ENCODE measurements at regions not wholly inside any gene's neighbourhood (a gene's known extent, or its start where the extent isn't known, plus 50 kb on each side); places are given as distances from the start of the nearest gene placed in this dataset.

DNA sequence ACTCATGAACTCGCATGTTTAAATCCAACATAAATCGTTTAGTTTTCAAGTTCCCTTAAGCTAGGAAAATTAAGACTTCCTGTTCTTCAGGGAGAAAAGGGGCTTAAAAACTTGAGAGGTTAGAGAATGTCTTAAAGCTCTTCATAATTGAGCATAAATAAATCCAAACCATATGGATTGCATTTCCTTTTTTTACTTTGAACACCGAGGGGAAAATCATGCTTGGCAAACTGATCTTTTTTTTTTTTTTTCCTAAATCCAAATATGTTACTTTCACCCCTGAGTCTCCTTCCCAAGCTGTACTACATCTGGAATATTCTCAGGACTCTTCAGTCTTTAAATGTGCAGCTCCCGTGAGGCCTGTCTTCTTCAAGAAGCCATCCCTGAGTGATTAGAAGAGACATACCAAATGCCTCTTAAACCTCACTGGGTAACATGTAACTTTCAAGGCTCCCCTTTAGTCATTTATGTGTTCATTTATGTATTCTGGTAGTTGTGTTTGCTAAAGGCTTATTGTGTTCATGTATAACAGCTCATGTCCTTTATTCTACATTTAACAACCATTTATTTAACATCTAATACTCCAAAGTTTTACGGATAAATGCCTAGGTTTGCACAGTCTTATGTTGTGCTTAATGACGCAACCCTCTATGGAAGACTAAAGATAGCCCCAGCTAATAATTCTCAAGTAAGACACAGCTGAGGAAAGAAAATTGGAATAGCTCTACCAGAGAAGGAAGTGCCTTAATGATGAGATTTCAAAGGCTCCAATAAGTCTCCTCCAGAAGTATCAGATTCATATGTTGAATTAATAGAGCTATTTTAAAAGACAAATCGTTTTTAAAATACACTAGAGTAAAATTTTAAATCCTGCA, 107.0 kb downstream of the AGTR2 start:
- Histone ChIP-seq H3K4me2 (ENCODE audit: insufficient read depth, low read length) (no peak overlapping the region), H2AFZ (ENCODE audit: low read depth, low read length) (no peak overlapping the region), H3K9me3 (replicated peaks; ENCODE audit: control insufficient read depth, insufficient read depth, low read length) (no peaks in the 10 kb centered on the region), H3K36me3 (ENCODE audit: control insufficient read depth in 2 of 2, extremely low read depth in 1 of 2, insufficient read depth in 2 of 2, low read length in 2 of 2) (no peaks in the 10 kb centered on the region), H3K27ac (ENCODE audit: insufficient read depth, low read depth, low read length) (no peak overlapping the region), H3K27me3 (ENCODE audit: control insufficient read depth in 2 of 2, insufficient read depth in 2 of 2, low read length in 2 of 2) (no peaks in the 10 kb centered on the region), H3K9ac (replicated peaks; ENCODE audit: extremely low read depth, insufficient read depth, low read length) (no peak overlapping the region), H4K20me1 (replicated peaks; ENCODE audit: control insufficient read depth, extremely low read depth, insufficient read depth, low read length) (no peaks in the 10 kb centered on the region), H3K9me1 (replicated peaks; ENCODE audit: control insufficient read depth, extremely low read depth, insufficient read depth, low read length) (no peaks in the 10 kb centered on the region), H3K4me1 (ENCODE audit: control insufficient read depth, extremely low read depth, insufficient read depth, low read length) (no peaks in the 10 kb centered on the region), H3K4me3 (replicated peaks in 1 of 3; ENCODE audit: insufficient read depth in 1 of 3, low read depth in 1 of 3, low read length in 3 of 3) (no peak overlapping the region), H3K79me2 (ENCODE audit: control insufficient read depth, insufficient read depth, low read length) (no peaks in the 10 kb centered on the region)
- DNase-seq (ENCODE audit: low read depth, low spot score): no peak
- dilution Hi-C loops (cut with MboI; ENCODE audit: extremely low pct_ligation_motif_present, low sequenced_read_pairs) (no loop called here), intact Hi-C loops (cut with micrococcal nuclease) (no loop called here)
- ChIA-PET CTCF (no interaction called here), POLR2A (no interaction called here)
- TF ChIP-seq JUN (IDR thresholded peaks at IDR 0.05; ENCODE audit: borderline replicate concordance, insufficient read depth, insufficient read length, low read depth) (no peak), FOS (IDR thresholded peaks at IDR 0.05; ENCODE audit: borderline replicate concordance, insufficient read depth, low read length) (no peak), MYC (IDR thresholded peaks at IDR 0.05; ENCODE audit: low read depth, low read length) (no peak), EZH2 (IDR thresholded peaks at IDR 0.05; ENCODE audit: borderline replicate concordance, low read depth, low read length, severe bottlenecking) (no peak), POLR2A (IDR thresholded peaks at IDR 0.05; ENCODE audit: low read depth, low read length) (no peak), POLR2AphosphoS5 (IDR thresholded peaks at IDR 0.05; ENCODE audit: insufficient read depth, low read depth, low read length) (no peak), GATA2 (IDR thresholded peaks at IDR 0.05; ENCODE audit: insufficient read depth, insufficient read length, low read depth, low read length) (no peak)
- TF ChIP-seq, protein P1, sequence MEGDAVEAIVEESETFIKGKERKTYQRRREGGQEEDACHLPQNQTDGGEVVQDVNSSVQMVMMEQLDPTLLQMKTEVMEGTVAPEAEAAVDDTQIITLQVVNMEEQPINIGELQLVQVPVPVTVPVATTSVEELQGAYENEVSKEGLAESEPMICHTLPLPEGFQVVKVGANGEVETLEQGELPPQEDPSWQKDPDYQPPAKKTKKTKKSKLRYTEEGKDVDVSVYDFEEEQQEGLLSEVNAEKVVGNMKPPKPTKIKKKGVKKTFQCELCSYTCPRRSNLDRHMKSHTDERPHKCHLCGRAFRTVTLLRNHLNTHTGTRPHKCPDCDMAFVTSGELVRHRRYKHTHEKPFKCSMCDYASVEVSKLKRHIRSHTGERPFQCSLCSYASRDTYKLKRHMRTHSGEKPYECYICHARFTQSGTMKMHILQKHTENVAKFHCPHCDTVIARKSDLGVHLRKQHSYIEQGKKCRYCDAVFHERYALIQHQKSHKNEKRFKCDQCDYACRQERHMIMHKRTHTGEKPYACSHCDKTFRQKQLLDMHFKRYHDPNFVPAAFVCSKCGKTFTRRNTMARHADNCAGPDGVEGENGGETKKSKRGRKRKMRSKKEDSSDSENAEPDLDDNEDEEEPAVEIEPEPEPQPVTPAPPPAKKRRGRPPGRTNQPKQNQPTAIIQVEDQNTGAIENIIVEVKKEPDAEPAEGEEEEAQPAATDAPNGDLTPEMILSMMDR (IDR thresholded peaks at IDR 0.05; ENCODE audit: extremely low read depth in 1 of 2, insufficient read depth in 1 of 2, low read depth in 1 of 2, low read length in 2 of 2): no peak
- TF ChIP-seq, protein P2, sequence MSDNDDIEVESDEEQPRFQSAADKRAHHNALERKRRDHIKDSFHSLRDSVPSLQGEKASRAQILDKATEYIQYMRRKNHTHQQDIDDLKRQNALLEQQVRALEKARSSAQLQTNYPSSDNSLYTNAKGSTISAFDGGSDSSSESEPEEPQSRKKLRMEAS (IDR thresholded peaks at IDR 0.05; ENCODE audit: insufficient read depth, insufficient read length): no peak
- FAIRE-seq: no peak
- BruUV-seq (replicated peaks): no TSS peak

All from endothelial cell of umbilical vein (primary cell).